ENCODE measurements at regions not wholly inside any gene's neighbourhood (a gene's known extent, or its start where the extent isn't known, plus 50 kb on each side); places are given as distances from the start of the nearest gene placed in this dataset.
A peak's percentile ranks its signal among the peaks of the same experiment; 100 is the strongest.

DNA sequence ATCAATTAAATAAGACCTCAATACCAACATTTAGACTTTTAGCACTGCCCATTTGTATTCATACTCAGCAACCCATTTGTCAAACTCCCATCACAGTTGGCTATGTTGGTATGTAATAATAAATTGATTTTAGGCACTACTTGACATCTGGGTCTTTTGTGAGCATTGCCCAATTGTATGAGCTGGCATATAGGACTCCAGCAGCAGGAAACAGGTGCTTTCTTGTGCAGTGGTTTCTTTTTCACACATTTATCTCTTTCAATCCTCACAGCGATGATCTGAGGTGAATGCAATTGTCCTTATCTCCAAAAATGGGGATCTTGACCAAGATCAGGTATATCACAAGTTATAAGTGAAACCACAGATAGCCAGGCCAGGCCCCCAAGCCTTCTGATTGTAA is 96.9 kb upstream of the OXGR1 start:
- in situ Hi-C loops (cut with MboI; ENCODE audit: low pct_unique_long_range_greater_than_20kb in 2 of 9, low sequenced_read_pairs in 9 of 9, unreplicated experiment in 9 of 9): no loop called here
- no peak overlapping the region for H3K4me3 ChIP-seq
- H3K27ac ChIP-seq: no peak overlapping the region
- H3K4me1 ChIP-seq (replicated peaks in 1 of 2): no peaks in the 10 kb centered on the region
- 67 to 100% (median 85%) methylated on average over 1 of the region's 1 CpG; no CpG with 5 or more reads in 4 of the 10 experiments for WGBS, 10 experiments
- ATAC-seq (replicated peaks in 6 of 8): no peak

DNA sequence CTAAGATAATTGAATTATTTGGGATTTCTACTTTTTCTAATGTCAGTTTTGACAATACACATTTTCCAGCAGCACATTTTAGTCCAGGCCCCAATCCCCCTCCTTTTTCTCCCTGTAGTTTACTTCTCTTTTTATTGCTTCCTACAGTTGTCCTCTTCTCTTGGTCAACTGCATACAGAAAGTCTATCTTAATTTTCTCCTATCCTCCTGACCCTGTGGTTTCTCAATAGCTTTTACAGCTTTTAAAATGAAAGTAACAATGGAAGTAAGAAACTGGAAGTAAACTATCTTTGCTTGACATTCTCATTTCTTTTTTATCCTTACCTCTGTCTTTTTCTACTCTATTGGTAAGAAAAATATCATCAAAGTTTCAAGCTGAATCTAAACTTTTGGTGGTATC is 106.5 kb upstream of the OXGR1 start:
- Histone ChIP-seq H3K4me3 (no peak overlapping the region), H3K4me1 (replicated peaks in 1 of 2) (no peaks in the 10 kb centered on the region), H3K27ac (no peak overlapping the region)
- ATAC-seq (replicated peaks in 6 of 8): no peak
- in situ Hi-C loops (cut with MboI; ENCODE audit: low pct_unique_long_range_greater_than_20kb in 2 of 9, low sequenced_read_pairs in 9 of 9, unreplicated experiment in 9 of 9): loop anchor here in 6 of 9 experiments (10.0 to 25.0 kb wide), 3 partner anchors 236 to 264 kb away; no protein-coding TSS in a partner anchor

DNA sequence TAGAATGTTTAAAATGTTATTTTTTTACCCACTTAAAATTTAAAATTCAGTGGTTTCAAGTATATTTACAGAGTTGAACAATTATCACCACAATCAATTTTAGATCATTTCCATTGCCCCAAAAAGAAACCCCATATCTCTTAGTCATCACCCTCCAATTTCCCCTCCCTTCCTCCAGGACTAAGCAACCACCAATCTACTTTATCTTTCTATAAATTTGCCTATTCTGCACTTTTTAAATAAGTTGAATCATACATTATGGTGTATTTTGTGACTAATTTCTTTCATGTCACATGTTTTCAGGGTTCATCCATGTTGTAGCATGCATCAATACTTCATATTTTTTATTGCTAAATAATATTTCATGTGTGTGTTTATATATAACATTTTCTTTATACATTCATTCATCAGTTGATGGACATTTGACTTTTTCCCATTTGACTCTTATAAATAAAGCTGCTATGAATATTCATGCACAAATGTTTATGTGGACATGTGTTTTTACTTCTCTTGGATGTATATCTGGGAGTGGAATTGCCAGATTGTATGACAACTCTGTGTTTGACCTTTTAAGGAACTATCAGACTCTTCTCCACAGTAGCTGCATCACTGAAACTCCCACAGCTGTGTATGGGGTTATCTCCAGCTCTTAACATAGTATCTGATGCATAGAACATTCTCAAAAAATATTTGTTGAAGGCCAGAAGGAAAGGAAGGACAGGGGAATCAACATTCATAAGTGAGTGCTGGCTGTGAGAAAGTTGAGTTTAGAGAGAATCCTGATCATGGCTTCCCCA is 107.8 kb upstream of the OXGR1 start:
- no peak overlapping the region for H3K27ac ChIP-seq
- peak in 3 of 8 experiments; percentile 39 to 86 (median 71) for ATAC-seq (replicated peaks in 6 of 8)
- no peaks in the 10 kb centered on the region for H3K4me1 ChIP-seq (replicated peaks in 1 of 2)
- H3K4me3 ChIP-seq: no peak overlapping the region
- in situ Hi-C loops (cut with MboI; ENCODE audit: low pct_unique_long_range_greater_than_20kb in 2 of 9, low sequenced_read_pairs in 9 of 9, unreplicated experiment in 9 of 9): loop anchor here in 6 of 9 experiments (10.0 to 25.0 kb wide), 3 partner anchors 235 to 263 kb away; no protein-coding TSS in a partner anchor

DNA sequence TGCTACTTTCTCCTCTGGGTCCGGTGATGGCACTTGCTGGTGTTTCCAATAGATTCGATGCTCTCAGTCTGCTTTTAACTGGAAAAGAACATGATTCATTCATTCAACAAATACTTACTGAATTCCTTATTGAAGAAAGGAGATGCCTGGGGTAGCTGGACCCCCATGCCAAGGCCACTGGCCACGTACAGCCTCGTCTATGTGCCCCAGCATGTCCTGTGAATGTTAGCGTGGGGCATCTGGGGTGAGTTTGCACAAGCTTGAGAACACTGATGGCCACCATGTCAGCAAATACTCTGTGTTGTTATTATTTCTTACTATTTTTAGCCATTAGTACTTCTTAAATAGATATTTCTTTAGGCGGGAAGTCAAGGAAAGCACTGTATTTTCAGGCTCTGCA is 112.0 kb upstream of the OXGR1 start:
- Histone ChIP-seq H3K4me1 (replicated peaks in 1 of 2) (peaks cover 0 to 13% of the 10 kb centered on the region in 2 donors), H3K27ac (no peak overlapping the region), H3K4me3 (no peak overlapping the region)
- WGBS, 10 experiments: 70 to 100% (median 81%) methylated on average over 1 to 6 of the region's 6 CpGs; no CpG with 5 or more reads in 2 of the 10 experiments
- in situ Hi-C loops (cut with MboI; ENCODE audit: low pct_unique_long_range_greater_than_20kb in 2 of 9, low sequenced_read_pairs in 9 of 9, unreplicated experiment in 9 of 9): loop anchor here in 6 of 9 experiments (10.0 to 25.0 kb wide), 3 partner anchors 231 to 258 kb away; no protein-coding TSS in a partner anchor
- ATAC-seq (replicated peaks in 6 of 8): no peak

DNA sequence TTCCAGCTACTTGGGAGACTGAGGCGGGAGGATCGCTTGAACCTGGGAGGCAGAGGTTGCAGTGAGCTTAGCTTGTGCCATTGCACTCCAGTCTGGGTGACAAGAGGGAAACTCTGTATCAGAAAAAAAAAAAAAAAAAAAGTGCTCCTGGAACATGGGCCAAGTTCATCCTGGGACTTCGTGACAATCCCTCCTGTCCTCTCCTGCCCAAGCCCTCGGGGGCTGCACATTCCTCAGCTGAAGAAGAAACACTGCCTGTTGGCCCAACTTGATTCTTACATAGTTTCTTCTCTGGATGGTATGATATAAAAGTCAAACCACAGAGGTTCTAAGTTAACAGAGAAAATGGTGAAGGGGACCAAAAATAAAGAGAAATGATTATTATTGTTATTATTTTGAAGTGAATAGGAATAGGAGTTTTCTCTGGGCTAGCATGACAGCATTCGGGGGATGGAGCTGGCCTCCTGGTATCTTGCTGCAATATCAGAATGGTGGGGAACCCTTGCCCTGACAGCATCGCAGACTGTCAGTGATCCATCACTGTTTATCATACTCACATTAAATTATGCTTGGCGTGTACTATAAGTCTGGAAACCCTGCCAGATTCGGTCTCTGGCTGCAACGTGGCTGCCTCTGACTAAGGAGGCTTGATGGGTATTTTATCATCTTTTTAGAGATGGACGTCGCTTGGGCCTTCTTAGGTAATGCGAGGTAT is 113.7 kb upstream of the OXGR1 start:
- peak in 1 of 8 experiments; percentile 4 for ATAC-seq (replicated peaks in 6 of 8)
- in situ Hi-C loops (cut with MboI; ENCODE audit: low pct_unique_long_range_greater_than_20kb in 2 of 9, low sequenced_read_pairs in 9 of 9, unreplicated experiment in 9 of 9): loop anchor here in 6 of 9 experiments (10.0 to 25.0 kb wide), 3 partner anchors 229 to 257 kb away; no protein-coding TSS in a partner anchor
- no peak overlapping the region for H3K4me3 ChIP-seq
- WGBS, 10 experiments: 53 to 100% (median 80%) methylated on average over 1 to 9 of the region's 12 CpGs; no CpG with 5 or more reads in 1 of the 10 experiments
- H3K27ac ChIP-seq: no peak overlapping the region
- peaks cover 2 to 27% of the 10 kb centered on the region in 2 donors for H3K4me1 ChIP-seq (replicated peaks in 1 of 2)

DNA sequence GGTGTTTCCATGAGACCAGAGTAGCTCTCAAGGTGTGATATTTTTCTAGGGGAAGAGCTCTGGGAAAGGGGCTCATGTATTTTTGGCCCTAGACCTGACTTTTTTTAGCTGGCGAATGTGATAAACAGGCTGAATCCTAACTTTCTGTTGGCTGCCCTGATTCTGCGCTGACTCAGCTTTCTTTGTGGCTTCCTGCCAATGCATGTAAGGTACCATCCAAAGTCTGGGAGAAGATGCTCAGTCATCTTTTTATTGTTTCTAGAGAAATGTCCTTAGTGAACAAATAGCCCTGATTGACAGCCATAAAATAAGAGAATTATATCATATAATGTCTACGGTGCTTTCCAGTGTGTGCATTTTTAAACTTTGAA is 113.6 kb upstream of the MBNL2 start:
- Histone ChIP-seq H3K4me3 (no peak overlapping the region), H3K27ac (no peak overlapping the region), H3K4me1 (replicated peaks in 1 of 2) (peaks cover 7 to 32% of the 10 kb centered on the region in 2 donors)
- in situ Hi-C loops (cut with MboI; ENCODE audit: low pct_unique_long_range_greater_than_20kb in 2 of 9, low sequenced_read_pairs in 9 of 9, unreplicated experiment in 9 of 9): loop anchor here in 6 of 9 experiments (10.0 to 25.0 kb wide), 3 partner anchors 229 to 256 kb away; no protein-coding TSS in a partner anchor
- WGBS, 10 experiments: 54 to 100% (median 92%) methylated on average over 1 to 3 of the region's 3 CpGs; no CpG with 5 or more reads in 1 of the 10 experiments
- peak in 1 of 8 experiments; percentile 4 for ATAC-seq (replicated peaks in 6 of 8)

DNA sequence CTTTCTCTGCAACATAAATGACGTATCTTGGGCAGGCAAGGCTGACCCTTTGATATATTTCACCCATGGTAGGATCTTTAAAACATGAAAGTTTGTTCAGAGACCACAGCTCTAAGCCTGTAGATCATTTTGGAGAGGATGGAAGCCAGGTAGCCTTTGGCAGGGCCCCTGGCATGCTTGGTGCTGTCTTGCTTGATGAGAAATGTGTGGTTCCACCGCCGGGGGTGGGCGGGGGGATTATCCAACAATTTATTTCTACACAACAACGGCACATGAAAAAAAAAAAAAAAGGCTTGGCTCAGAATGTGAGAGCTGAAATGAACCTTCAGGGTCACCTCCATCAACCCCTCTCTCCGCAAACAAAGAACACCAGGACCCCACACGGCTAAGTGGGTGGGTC is 112.9 kb upstream of the MBNL2 start:
- Histone ChIP-seq H3K4me1 (replicated peaks in 1 of 2) (peaks cover 14 to 39% of the 10 kb centered on the region in 2 donors), H3K4me3 (no peak overlapping the region), H3K27ac (no peak overlapping the region)
- in situ Hi-C loops (cut with MboI; ENCODE audit: low pct_unique_long_range_greater_than_20kb in 2 of 9, low sequenced_read_pairs in 9 of 9, unreplicated experiment in 9 of 9): loop anchor here in 6 of 9 experiments (10.0 to 25.0 kb wide), 3 partner anchors 228 to 256 kb away; no protein-coding TSS in a partner anchor
- no peak for ATAC-seq (replicated peaks in 6 of 8)
- 40 to 93% (median 84%) methylated on average over 1 to 5 of the region's 7 CpGs; no CpG with 5 or more reads in 4 of the 10 experiments for WGBS, 10 experiments

DNA sequence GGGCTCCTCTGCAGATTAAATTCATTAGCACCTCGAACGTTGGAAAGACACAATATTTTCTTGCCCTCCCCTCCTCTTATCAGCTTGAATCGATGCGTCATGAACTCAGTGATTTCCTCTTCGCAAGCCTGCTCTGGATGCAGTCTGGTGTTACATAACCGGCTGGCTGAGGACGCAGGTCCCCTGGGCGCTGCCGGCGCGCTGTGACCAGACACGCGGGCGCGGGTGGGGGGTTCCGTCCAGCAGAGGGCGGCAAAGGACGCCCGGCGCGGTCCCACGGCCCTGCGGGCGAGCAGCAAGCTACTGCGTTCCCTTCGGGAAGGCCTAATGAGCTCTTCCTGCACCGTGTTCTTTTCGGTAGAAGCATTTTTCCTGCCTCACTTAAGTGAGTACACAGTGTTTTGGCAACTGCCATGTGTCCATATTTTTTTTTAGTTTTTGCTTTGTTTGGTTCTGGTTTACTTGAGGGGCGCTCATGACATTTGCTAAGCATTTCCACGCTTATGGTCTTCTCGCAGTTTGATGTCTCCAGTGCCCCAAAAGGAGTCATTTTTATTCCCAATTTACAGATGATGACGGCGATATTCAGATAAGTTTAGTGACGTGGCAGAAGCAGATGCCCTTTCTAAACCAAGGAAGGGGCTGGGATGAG is 112.2 kb upstream of the MBNL2 start:
- no peak overlapping the region for H3K27ac ChIP-seq
- 11 to 100% (median 42%) methylated on average over 2 to 27 of the region's 34 CpGs; no CpG with 5 or more reads in 2 of the 10 experiments for WGBS, 10 experiments
- in situ Hi-C loops (cut with MboI; ENCODE audit: low pct_unique_long_range_greater_than_20kb in 2 of 9, low sequenced_read_pairs in 9 of 9, unreplicated experiment in 9 of 9): loop anchor here in 6 of 9 experiments (10.0 to 25.0 kb wide), 3 partner anchors 227 to 255 kb away; no protein-coding TSS in a partner anchor
- H3K4me1 ChIP-seq (replicated peaks in 1 of 2): peaks cover 22 to 47% of the 10 kb centered on the region in 2 donors
- peak; percentile 91 to 99 (median 95) for ATAC-seq (replicated peaks in 6 of 8)
- no peak overlapping the region for H3K4me3 ChIP-seq

DNA sequence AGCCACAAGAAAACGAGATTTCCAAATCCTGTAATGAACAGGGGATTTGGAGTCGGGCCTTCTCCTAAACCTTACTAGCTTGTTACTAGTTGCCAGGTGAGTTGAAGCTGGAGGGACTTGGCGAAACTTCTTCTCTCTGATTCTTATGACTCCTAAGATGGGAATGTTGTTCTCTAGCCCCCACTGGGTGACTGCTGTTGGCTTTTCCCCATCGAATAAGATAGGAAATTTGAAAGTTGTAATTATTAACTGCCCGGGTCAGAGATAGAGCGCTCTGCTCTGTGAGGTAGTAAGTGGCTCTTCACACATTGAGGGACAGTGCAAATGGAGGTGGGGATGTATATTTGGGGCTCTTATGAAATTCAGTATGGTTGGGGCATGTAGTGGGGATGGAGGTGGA is 111.2 kb upstream of the MBNL2 start:
- H3K4me1 ChIP-seq (replicated peaks in 1 of 2): peaks cover 22 to 55% of the 10 kb centered on the region in 2 donors
- H3K27ac ChIP-seq: no peak overlapping the region
- in situ Hi-C loops (cut with MboI; ENCODE audit: low pct_unique_long_range_greater_than_20kb in 2 of 9, low sequenced_read_pairs in 9 of 9, unreplicated experiment in 9 of 9): loop anchor here in 5 of 9 experiments (25.0 kb wide), 2 partner anchors 226 to 251 kb away; no protein-coding TSS in a partner anchor
- WGBS, 10 experiments: 69 to 100% (median 85%) methylated on average over 1 to 5 of the region's 6 CpGs
- no peak overlapping the region for H3K4me3 ChIP-seq
- no peak for ATAC-seq (replicated peaks in 6 of 8)

DNA sequence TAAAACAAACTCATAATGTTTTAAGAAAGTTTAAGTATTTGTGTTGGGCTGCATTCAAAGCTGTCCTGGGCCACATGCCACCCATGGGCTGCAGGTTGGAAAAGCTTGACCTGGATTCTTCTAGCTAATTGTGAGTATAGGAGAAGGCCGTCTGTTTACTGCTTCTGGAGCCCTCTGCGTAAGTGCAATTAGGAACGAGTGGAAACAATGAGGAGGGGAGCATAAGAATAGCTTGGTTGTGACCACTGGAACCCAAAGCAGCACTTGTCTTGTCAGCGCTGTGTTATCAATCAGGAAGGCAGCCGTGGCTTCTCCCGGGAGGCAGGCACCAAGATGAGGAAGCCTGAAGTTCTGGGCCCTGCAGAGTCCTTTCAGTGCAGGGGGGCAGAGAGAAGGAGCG is 110.4 kb upstream of the MBNL2 start:
- Histone ChIP-seq H3K27ac (no peak overlapping the region), H3K4me3 (no peak overlapping the region), H3K4me1 (replicated peaks in 1 of 2) (peaks cover 22 to 63% of the 10 kb centered on the region in 2 donors)
- no peak for ATAC-seq (replicated peaks in 6 of 8)
- 18 to 100% (median 75%) methylated on average over 1 to 6 of the region's 7 CpGs; no CpG with 5 or more reads in 1 of the 10 experiments for WGBS, 10 experiments
- in situ Hi-C loops (cut with MboI; ENCODE audit: low pct_unique_long_range_greater_than_20kb in 2 of 9, low sequenced_read_pairs in 9 of 9, unreplicated experiment in 9 of 9): loop anchor here in 5 of 9 experiments (25.0 kb wide), 2 partner anchors 226 to 251 kb away; no protein-coding TSS in a partner anchor

DNA sequence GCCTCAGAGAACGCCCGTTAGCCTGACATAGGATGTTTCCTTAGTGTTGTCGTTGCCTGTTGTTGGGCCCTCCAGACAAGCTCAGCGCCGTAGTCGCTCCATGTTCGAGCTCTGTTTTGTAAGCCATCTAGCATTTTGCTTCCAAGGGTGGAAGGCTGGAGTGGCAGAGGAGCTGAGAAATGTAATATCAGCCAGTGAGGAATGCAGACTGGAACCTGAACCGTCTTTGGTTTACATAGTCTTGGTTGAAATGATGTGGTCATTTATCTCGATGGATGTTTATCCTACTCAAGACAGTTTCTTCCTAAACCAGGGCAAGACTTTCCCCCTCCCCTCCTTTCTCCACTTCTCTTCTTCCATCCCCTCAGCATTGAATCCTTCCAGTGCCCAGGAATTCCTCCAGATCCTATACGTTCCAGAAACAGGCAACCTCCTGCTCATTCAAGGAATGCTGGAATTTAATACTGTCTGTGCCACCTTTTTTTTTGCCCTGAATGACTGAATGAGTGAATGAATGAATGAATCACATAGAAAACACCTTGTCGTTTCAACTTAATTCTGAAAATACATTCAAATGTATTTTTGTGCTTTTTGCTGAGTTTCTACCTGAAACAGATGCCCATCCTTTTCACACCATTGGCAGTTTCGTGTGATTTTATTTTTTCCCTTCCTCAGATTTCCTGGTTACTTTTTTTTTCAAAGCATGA is 109.5 kb upstream of the MBNL2 start:
- in situ Hi-C loops (cut with MboI; ENCODE audit: low pct_unique_long_range_greater_than_20kb in 2 of 9, low sequenced_read_pairs in 9 of 9, unreplicated experiment in 9 of 9): loop anchor here in 5 of 9 experiments (25.0 kb wide), 2 partner anchors 225 to 250 kb away; no protein-coding TSS in a partner anchor
- 0 to 92% (median 77%) methylated on average over 1 to 11 of the region's 12 CpGs for WGBS, 10 experiments

More for the DNA sequence above, 109.5 kb upstream of the MBNL2 start:
- H3K4me1 ChIP-seq (replicated peaks in 1 of 2): peaks cover 25 to 65% of the 10 kb centered on the region in 2 donors
- H3K27ac ChIP-seq: no peak overlapping the region
- ATAC-seq (replicated peaks in 6 of 8): no peak
- no peak overlapping the region for H3K4me3 ChIP-seq

Measured in motor neuron (in vitro differentiated cells).